ENCODE measurements at regions not wholly inside any gene's neighbourhood (a gene's known extent, or its start where the extent isn't known, plus 50 kb on each side); places are given as distances from the start of the nearest gene placed in this dataset.
A peak's percentile ranks its signal among the peaks of the same experiment; 100 is the strongest.
"Not testable (repeated sequence)": the region's sequence is repeated elsewhere in the genome, so short reads cannot be mapped to it uniquely, and the experiment has no call there.

DNA sequence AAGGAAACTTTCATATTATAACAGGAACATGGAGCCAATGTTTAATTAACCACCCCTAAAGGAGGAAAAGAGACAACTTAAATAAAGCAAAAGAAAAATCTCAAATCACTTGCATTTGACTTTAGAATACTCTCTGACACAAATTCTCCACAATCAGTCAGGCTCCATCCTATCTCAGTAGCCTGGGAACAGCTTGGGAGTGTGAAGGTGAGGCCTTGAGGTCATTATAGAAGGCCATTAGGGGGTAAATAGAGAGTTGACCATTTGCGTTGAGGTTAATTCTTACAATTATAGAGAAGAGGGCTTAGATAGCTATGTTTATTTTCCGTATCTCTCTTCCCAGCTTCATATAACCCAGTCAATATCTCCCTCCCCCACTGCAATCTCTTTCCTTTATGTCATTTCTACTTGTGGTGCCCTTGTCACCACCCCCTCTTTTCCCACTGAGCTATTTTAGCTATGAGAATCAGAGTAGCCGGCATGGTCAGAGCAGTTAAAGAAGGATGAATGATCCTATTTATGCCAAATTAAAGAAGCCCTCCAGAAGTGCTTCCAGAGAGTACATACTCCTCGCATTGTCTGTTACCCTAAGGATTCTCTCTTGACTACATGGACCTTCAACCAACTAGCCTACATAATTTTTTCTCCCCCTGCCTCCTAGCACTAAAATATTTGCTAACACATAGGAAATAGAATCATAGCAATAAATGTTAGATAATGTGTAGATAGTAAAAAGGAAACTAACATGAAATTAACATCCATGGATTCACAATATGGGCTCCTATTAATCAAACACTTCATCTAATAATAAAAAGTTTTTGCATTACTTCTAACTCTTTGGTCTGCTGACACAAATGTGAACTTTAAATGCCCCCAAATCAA lies 135.2 kb upstream of the KRR1 start:
- no peak for DNase-seq (ENCODE audit: low read depth in 2 of 2)

- no peak for DNase-seq (ENCODE audit: low read depth in 2 of 2)
Observed at GRCh38 chr12:75644472-75645072, 133.2 kb upstream of the KRR1 start.

DNA sequence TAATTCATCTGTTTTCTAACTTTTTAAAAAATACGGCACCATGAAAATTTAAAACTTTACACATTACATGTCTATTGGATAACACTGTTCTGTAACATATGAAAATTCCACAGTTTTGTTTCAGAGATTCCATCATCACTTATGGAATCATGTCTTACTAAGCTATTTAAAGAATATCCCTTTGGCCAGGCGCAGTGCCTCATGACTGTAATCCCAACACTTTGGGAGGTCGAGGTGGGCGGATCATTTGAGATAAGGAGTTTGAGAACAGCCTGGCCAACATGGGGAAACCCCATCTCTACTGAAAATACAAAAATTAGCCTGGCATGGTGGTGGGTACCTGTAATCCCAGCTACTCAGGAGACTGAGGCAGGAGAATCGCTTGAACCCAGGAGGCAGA lies 131.7 kb upstream of the KRR1 start:
- not testable (repeated sequence) for DNase-seq (ENCODE audit: low read depth in 2 of 2)

GRCh38 chr12:75642226-75642625 lies 130.8 kb upstream of the KRR1 start:
- no peak for DNase-seq (ENCODE audit: low read depth in 2 of 2)

DNA sequence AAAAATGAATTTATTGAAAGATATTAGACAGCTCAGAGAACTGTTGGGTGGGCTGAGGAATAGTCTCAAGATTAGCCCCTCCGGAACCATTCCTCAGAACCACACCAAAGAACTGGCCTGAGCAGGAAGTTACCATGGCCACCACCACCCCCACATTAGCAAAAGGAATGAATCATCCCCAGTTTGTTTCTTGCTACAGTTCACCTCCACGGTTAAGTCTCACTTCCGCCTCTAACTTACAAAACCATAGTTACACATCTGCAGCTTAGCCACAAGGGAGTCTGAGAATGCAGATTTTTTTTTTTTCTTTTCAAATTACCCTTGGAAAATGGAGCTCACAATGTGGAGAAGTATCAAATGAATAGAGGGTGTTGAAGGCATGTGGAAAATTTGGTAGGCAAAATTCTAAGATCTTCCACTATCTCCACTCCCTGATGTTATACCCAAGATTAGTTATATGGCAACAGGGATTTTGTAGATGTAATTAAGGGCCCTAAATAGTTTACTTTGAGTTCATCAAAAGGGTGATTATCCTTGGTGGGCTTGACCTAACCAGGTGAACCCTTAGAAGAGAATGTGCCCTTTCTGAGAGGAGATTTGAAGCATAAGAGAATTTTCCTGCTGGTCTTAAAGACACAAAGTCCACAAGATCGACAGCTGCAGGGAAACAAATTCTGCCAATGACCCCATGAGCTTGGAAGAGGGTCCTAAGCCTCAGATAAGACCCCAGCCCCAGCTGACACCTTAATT lies 129.8 kb upstream of the KRR1 start:
- peak; percentile 8 to 21 for DNase-seq (ENCODE audit: low read depth in 2 of 2)

GRCh38 chr12:75638792-75639191 lies 127.4 kb upstream of the KRR1 start:
- DNase-seq (ENCODE audit: low read depth in 2 of 2) = no peak

GRCh38 chr12:75636607-75637006 lies 125.2 kb upstream of the KRR1 start:
- DNase-seq (ENCODE audit: low read depth in 2 of 2) = no peak

DNA sequence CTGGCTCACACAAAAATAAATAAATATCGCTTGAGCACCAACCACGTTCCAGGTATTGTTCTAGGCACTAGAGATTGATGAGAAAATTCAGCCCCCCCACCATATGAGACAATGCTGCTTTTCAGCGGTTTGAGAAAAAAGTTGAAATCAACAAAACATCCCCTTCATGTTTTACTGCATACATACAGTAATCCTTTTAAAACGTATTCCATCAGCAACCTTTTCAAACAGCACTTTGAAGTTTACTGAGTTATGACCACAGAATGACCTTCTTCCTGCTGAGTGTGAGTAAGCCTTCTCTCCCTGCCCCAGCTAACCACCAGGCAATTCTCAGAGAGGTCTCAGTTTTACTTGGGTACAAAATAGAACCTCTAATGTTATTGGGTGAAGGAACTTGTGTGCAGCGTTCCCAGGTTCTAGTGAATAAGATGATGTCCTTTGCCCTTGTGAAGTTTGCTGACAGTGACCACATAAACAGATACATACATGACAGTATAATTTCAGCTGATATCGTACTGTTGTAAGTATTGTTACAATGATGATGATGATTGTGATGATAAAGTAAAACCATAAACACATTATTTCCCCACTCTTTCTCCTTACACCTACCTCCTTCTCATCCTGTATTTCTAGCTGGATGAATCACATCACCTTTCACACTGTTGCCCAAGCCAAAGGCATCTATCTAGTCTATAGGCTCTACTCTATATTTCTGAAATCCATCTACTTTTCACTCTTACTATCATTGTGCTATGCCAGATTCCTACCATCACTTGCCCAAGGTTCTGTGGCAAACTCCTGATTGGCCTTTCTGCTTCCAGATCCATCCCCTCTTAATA lies 124.4 kb upstream of the KRR1 start:
- DNase-seq (ENCODE audit: low read depth in 2 of 2) = no peak

DNA sequence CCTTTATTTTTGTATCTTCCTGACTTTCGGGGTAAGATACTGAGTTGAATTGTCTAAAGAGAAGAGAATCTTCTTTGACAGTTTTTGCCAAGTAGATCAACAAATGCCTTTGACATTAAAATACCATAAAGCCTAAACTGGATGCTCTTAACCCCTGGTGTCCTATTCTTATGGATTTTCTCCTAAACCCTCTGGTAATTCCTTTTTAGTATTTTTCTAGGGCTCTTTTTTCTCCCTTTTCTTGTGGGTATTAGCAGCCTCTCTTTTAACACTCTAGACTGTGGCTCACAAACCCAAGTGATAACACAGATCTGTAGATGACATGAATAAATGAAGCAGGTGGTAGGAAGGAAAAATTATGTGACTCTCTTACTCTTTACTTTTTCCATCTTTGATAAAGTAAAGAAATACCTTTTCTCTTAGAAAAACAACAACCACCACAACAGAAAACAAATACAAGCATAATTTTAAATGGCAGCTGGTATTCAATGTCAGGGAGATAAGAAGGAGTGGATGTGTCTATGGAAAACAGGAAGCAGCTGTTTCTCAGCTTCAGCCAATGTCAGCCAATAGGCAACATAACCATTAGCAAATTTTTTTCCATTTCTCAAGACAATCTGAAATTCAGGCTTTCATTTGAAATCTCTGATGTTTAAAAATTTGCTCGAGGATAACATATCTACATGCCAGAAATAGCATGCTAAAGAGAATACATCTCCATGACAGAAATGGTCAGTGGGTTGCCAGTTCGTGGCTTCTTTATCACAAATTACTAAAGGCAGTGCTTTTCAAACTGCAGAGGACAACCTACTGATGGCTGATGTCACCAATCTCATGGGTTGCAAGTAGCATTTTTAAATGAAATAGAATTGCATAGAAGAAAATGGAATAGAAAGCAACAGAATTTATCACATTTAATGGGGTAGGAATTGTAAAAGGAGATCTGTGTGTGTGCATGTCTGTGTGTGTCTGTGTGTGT lies 123.1 kb upstream of the KRR1 start:
- no peak for DNase-seq (ENCODE audit: low read depth in 2 of 2)

DNA sequence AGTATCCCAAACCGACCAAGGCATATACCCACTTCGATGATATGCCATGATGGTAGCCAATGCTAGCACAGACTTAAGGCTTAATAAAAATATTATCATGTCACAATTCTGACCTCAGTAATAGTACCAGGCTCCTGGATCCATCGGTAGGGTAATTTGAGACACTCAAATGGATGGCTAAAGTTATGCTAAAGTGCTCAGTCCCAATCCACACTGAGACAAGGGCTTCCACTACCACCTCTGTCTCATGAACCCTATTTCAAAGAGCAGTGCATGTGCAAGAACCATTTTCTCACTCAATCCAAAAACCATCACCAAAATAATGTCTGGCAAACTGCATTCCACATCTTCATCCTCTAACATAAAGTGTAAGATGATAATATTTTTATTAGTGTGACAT lies 122.4 kb upstream of the KRR1 start:
- DNase-seq (ENCODE audit: low read depth in 2 of 2) = no peak

GRCh38 chr12:75632442-75632841 lies 121.0 kb upstream of the KRR1 start:
- DNase-seq (ENCODE audit: low read depth in 2 of 2) = no peak

DNA sequence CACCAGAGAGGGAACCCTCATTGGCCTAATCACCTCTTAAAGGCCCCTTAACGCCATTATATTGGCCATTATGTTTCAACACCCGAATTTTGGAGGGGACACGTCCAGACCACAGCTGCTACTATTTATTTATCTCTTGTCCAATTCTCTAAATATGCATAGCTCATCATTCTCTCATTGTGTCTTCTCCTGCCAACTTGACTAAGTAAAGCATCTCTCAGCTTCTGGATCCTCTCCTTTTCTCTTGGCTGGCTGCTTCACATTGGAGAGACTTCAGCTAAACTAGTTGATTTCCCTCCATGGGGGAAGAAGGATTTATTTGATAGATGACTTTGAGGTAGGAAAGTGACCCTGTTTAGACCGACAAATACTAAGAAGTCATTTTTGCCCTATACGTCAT lies 120.4 kb upstream of the KRR1 start:
- DNase-seq (ENCODE audit: low read depth in 2 of 2) = no peak

GRCh38 chr12:75630091-75630490 lies 118.7 kb upstream of the KRR1 start:
- DNase-seq (ENCODE audit: low read depth in 2 of 2) = no peak

DNA sequence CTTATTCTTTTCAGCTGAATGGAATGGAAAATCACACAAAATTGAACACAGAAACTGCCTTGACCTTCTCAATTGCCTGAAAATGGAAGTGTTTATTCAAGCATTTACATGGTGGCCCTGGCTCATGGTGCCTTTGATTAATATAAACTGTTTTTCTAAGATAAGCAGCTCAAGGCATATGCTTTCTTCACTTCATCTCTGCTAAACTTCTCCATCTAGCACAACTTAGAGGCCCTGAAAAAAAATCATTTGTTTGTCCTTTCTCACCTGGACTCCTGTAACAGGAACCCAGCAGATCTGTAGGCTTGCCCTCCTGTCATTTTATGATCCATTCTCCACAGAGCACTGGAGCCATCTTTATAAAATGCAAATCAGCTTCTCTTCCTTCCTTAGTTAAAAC lies 117.5 kb upstream of the KRR1 start:
- DNase-seq (ENCODE audit: low read depth in 2 of 2) = no peak

- DNase-seq (ENCODE audit: low read depth in 2 of 2) = no peak
Observed at GRCh38 chr12:75628511-75628910, 117.1 kb upstream of the KRR1 start.

GRCh38 chr12:75623631-75624154 lies 112.3 kb upstream of the KRR1 start:
- no peak for DNase-seq (ENCODE audit: low read depth in 2 of 2)

- no peak for DNase-seq (ENCODE audit: low read depth in 2 of 2)
Observed at GRCh38 chr12:75622492-75622891, 111.1 kb upstream of the KRR1 start.

- not testable (repeated sequence) for DNase-seq (ENCODE audit: low read depth in 2 of 2)
Observed at GRCh38 chr12:75614396-75614795, 103.0 kb upstream of the KRR1 start.

GRCh38 chr12:75613981-75614380 lies 102.6 kb upstream of the KRR1 start:
- no peak for DNase-seq (ENCODE audit: low read depth in 2 of 2)

DNA sequence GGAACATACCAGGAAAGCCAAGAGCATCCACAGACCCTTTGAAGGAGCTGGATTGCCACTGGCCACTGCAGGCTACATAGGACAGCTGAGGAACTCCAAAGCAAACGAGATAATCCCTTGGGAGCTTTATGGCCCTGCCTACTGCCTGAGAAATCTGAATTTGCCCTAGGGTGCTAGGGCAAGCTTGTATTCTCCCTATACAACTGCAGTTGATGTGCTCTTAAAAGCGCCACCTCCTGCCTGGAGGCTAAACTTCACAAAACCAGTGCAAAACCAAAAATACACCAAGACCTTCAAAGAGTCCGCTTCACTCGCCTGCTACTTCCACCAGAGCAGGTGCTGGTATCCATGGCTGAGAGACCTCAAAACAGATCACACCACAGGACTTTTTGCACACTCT lies 99.6 kb upstream of the KRR1 start:
- DNase-seq (ENCODE audit: low read depth in 2 of 2) = no peak

All from stimulated activated CD4-positive, alpha-beta T cell treated with anti-CD3 and anti-CD28 coated beads, Interleukin-15, amount 100 ng/mL, for 48 hours (primary cell).